ENCODE measurements at regions not wholly inside any gene's neighbourhood (a gene's known extent, or its start where the extent isn't known, plus 50 kb on each side); places are given as distances from the start of the nearest gene placed in this dataset.
"Not testable (repeated sequence)": the region's sequence is repeated elsewhere in the genome, so short reads cannot be mapped to it uniquely, and the experiment has no call there.

GRCh38 chr14:71454513-71455332, 477.5 kb upstream of the RGS6 start:
- no peaks in the 10 kb centered on the region for H3K36me3 ChIP-seq (ENCODE audit: control insufficient read depth in 1 of 2, insufficient read depth in 2 of 2, low read length in 2 of 2)
- no peaks in the 10 kb centered on the region for H3K4me1 ChIP-seq (ENCODE audit: control insufficient read depth in 1 of 2, insufficient read depth in 2 of 2, low read length in 2 of 2)
- no peak overlapping the region for H3K4me3 ChIP-seq (ENCODE audit: low read depth in 1 of 2, low read length in 2 of 2)
- no peaks in the 10 kb centered on the region for H3K9me3 ChIP-seq (ENCODE audit: control insufficient read depth in 1 of 2, low read length in 2 of 2)
- no peak overlapping the region for H3K27ac ChIP-seq (ENCODE audit: low read length)
- H3K27me3 ChIP-seq (ENCODE audit: low read depth, low read length) = no peaks in the 10 kb centered on the region

DNA sequence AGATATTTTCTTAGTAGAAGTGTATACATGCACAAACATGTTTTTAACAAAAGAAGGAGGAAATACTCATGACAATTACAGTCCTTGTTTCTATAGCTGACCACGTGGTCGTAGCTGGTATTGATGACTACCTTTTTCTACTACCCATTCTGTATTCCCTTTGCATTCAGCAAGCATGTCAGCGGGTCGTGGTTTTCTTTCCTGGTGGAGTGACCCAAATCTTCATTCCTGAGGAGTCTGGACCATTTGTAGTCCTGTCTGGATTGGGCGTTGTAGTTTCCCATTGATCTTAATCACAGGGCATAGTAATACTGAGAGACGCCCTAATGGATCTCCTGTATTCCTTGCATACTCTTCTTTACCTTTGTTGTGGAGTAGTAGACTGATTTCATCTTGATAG, 472.1 kb upstream of the RGS6 start:
- Histone ChIP-seq H3K27ac (ENCODE audit: low read length) (no peak overlapping the region), H3K9me3 (ENCODE audit: control insufficient read depth in 1 of 2, low read length in 2 of 2) (peaks cover 0 to 3% of the 10 kb centered on the region in 2 donors), H3K36me3 (ENCODE audit: control insufficient read depth in 1 of 2, insufficient read depth in 2 of 2, low read length in 2 of 2) (no peaks in the 10 kb centered on the region), H3K4me1 (ENCODE audit: control insufficient read depth in 1 of 2, insufficient read depth in 2 of 2, low read length in 2 of 2) (no peaks in the 10 kb centered on the region), H3K27me3 (ENCODE audit: low read depth, low read length) (no peaks in the 10 kb centered on the region), H3K4me3 (ENCODE audit: low read depth in 1 of 2, low read length in 2 of 2) (no peak overlapping the region)

GRCh38 chr14:71461617-71462016, 470.6 kb upstream of the RGS6 start:
- H3K9me3 ChIP-seq (ENCODE audit: control insufficient read depth in 1 of 2, low read length in 2 of 2); H3K27me3 ChIP-seq (ENCODE audit: low read depth, low read length); H3K4me3 ChIP-seq (ENCODE audit: low read depth in 1 of 2, low read length in 2 of 2); H3K27ac ChIP-seq (ENCODE audit: low read length); H3K4me1 ChIP-seq (ENCODE audit: control insufficient read depth in 1 of 2, insufficient read depth in 2 of 2, low read length in 2 of 2); H3K36me3 ChIP-seq (ENCODE audit: control insufficient read depth in 1 of 2, insufficient read depth in 2 of 2, low read length in 2 of 2): not testable (repeated sequence)

DNA sequence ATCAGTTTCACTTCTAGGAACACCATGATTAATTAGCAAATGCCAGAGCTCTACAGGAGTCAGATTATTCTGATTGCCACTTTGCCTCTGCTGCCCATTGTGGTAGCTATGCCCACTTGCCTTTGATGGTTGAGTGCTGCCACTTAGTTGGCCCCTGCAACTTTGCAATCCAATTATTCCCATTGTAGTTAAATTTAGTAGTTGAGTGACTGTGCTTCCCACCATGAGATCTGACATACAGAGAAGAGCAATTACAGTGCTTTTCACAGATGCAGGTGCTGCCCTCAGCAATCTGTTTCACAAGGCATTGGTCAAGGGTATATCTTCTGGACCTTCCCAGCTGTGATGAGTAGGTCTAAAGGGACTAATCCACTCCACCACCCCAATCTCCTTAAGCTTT, 468.4 kb upstream of the RGS6 start:
- H3K9me3 ChIP-seq (ENCODE audit: control insufficient read depth in 1 of 2, low read length in 2 of 2) = peaks cover 0 to 3% of the 10 kb centered on the region in 2 donors

GRCh38 chr14:71464840-71465239, 467.4 kb upstream of the RGS6 start:
- no peaks in the 10 kb centered on the region for H3K4me1 ChIP-seq (ENCODE audit: control insufficient read depth in 1 of 2, insufficient read depth in 2 of 2, low read length in 2 of 2)
- no peak overlapping the region for H3K4me3 ChIP-seq (ENCODE audit: low read depth in 1 of 2, low read length in 2 of 2)
- H3K27ac ChIP-seq (ENCODE audit: low read length) = no peak overlapping the region
- no peaks in the 10 kb centered on the region for H3K27me3 ChIP-seq (ENCODE audit: low read depth, low read length)
- peaks cover 0 to 3% of the 10 kb centered on the region in 2 donors for H3K9me3 ChIP-seq (ENCODE audit: control insufficient read depth in 1 of 2, low read length in 2 of 2)
- no peaks in the 10 kb centered on the region for H3K36me3 ChIP-seq (ENCODE audit: control insufficient read depth in 1 of 2, insufficient read depth in 2 of 2, low read length in 2 of 2)

More for the DNA sequence above, 468.4 kb upstream of the RGS6 start:
- no peaks in the 10 kb centered on the region for H3K36me3 ChIP-seq (ENCODE audit: control insufficient read depth in 1 of 2, insufficient read depth in 2 of 2, low read length in 2 of 2)
- no peak overlapping the region for H3K4me3 ChIP-seq (ENCODE audit: low read depth in 1 of 2, low read length in 2 of 2)
- H3K27me3 ChIP-seq (ENCODE audit: low read depth, low read length) = no peaks in the 10 kb centered on the region
- H3K4me1 ChIP-seq (ENCODE audit: control insufficient read depth in 1 of 2, insufficient read depth in 2 of 2, low read length in 2 of 2) = no peaks in the 10 kb centered on the region
- no peak overlapping the region for H3K27ac ChIP-seq (ENCODE audit: low read length)

- Histone ChIP-seq H3K27me3 (ENCODE audit: low read depth, low read length) (no peaks in the 10 kb centered on the region), H3K4me1 (ENCODE audit: control insufficient read depth in 1 of 2, insufficient read depth in 2 of 2, low read length in 2 of 2) (no peaks in the 10 kb centered on the region), H3K36me3 (ENCODE audit: control insufficient read depth in 1 of 2, insufficient read depth in 2 of 2, low read length in 2 of 2) (no peaks in the 10 kb centered on the region), H3K4me3 (ENCODE audit: low read depth in 1 of 2, low read length in 2 of 2) (no peak overlapping the region), H3K27ac (ENCODE audit: low read length) (no peak overlapping the region), H3K9me3 (ENCODE audit: control insufficient read depth in 1 of 2, low read length in 2 of 2) (peaks cover 0 to 3% of the 10 kb centered on the region in 2 donors)
Measured at GRCh38 chr14:71465316-71465715, 466.9 kb upstream of the RGS6 start.

DNA sequence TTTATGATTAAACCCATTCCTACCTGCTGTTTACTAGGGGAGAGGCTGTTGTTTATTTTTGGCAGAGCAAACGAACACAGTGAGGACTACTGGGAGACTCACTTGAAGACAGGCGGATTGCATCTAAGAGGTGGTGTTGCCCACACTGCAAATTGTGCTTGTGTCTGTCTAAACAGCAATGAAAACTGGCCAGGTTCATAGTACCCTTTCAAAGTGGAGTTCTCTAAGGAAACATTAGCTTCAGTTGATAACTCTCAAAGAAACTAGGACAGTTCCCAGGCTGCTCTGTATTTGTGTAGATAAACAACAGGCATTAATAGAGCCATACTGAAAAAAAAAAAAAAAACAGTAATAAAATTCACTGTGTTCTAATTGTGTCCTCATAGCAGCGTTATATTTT, 466.0 kb upstream of the RGS6 start:
- no peaks in the 10 kb centered on the region for H3K4me1 ChIP-seq (ENCODE audit: control insufficient read depth in 1 of 2, insufficient read depth in 2 of 2, low read length in 2 of 2)
- H3K27ac ChIP-seq (ENCODE audit: low read length) = no peak overlapping the region
- no peaks in the 10 kb centered on the region for H3K36me3 ChIP-seq (ENCODE audit: control insufficient read depth in 1 of 2, insufficient read depth in 2 of 2, low read length in 2 of 2)
- no peak overlapping the region for H3K4me3 ChIP-seq (ENCODE audit: low read depth in 1 of 2, low read length in 2 of 2)
- H3K27me3 ChIP-seq (ENCODE audit: low read depth, low read length) = no peaks in the 10 kb centered on the region
- H3K9me3 ChIP-seq (ENCODE audit: control insufficient read depth in 1 of 2, low read length in 2 of 2) = peaks cover 0 to 3% of the 10 kb centered on the region in 2 donors

GRCh38 chr14:71466946-71467345, 465.3 kb upstream of the RGS6 start:
- H3K4me3 ChIP-seq (ENCODE audit: low read depth in 1 of 2, low read length in 2 of 2) = no peak overlapping the region
- H3K9me3 ChIP-seq (ENCODE audit: control insufficient read depth in 1 of 2, low read length in 2 of 2) = peaks cover 0 to 3% of the 10 kb centered on the region in 2 donors
- no peaks in the 10 kb centered on the region for H3K4me1 ChIP-seq (ENCODE audit: control insufficient read depth in 1 of 2, insufficient read depth in 2 of 2, low read length in 2 of 2)
- no peaks in the 10 kb centered on the region for H3K36me3 ChIP-seq (ENCODE audit: control insufficient read depth in 1 of 2, insufficient read depth in 2 of 2, low read length in 2 of 2)
- no peaks in the 10 kb centered on the region for H3K27me3 ChIP-seq (ENCODE audit: low read depth, low read length)
- no peak overlapping the region for H3K27ac ChIP-seq (ENCODE audit: low read length)

DNA sequence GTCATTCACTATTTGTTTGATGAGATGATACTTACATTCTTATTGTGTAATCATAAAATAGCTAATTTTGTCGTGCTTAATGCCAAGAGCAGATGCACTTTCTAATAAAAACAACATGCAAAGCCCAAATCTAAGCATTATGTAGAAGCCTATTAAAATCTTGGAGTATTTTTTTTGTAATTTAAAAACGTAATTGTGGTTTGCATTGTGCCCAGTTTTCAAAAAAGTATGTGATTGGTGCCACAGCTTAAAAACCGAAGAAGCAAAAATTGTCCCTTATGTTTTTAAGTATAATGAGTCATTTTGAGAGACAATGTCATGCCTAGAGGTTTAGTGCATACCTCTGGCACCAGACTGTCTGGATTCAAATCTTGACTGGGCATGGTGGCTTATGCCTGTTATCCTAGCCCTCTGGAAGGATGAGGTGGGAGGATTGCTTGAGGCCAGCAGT, 464.8 kb upstream of the RGS6 start:
- Histone ChIP-seq H3K9me3 (ENCODE audit: control insufficient read depth in 1 of 2, low read length in 2 of 2) (peaks cover 0 to 3% of the 10 kb centered on the region in 2 donors), H3K4me1 (ENCODE audit: control insufficient read depth in 1 of 2, insufficient read depth in 2 of 2, low read length in 2 of 2) (no peaks in the 10 kb centered on the region), H3K27me3 (ENCODE audit: low read depth, low read length) (no peaks in the 10 kb centered on the region), H3K36me3 (ENCODE audit: control insufficient read depth in 1 of 2, insufficient read depth in 2 of 2, low read length in 2 of 2) (no peaks in the 10 kb centered on the region), H3K4me3 (ENCODE audit: low read depth in 1 of 2, low read length in 2 of 2) (no peak overlapping the region), H3K27ac (ENCODE audit: low read length) (no peak overlapping the region)

DNA sequence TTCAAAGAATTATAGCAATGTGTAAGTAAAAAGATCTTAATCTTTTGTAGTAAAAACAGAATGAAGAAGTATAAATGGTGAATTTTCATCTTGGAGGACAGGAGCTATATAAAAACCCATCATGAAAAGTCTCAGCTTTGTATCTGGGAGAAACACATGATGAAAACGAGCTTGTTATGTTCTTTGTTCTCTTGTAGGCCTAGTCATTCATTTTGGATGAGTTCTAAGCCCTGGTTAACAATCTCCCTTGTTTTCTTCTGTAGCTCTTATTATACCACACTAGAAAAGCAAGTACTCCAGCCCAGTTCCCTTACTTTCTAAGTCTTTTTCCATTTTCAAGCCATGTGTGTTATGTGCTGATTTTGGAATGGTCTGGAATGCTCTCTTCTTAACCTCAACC, 463.5 kb upstream of the RGS6 start:
- Histone ChIP-seq H3K36me3 (ENCODE audit: control insufficient read depth in 1 of 2, insufficient read depth in 2 of 2, low read length in 2 of 2) (no peaks in the 10 kb centered on the region), H3K27me3 (ENCODE audit: low read depth, low read length) (no peaks in the 10 kb centered on the region), H3K9me3 (ENCODE audit: control insufficient read depth in 1 of 2, low read length in 2 of 2) (peaks cover 0 to 2% of the 10 kb centered on the region in 2 donors), H3K4me1 (ENCODE audit: control insufficient read depth in 1 of 2, insufficient read depth in 2 of 2, low read length in 2 of 2) (peaks cover 0 to 2% of the 10 kb centered on the region in 2 donors), H3K4me3 (ENCODE audit: low read depth in 1 of 2, low read length in 2 of 2) (no peak overlapping the region), H3K27ac (ENCODE audit: low read length) (no peak overlapping the region)

DNA sequence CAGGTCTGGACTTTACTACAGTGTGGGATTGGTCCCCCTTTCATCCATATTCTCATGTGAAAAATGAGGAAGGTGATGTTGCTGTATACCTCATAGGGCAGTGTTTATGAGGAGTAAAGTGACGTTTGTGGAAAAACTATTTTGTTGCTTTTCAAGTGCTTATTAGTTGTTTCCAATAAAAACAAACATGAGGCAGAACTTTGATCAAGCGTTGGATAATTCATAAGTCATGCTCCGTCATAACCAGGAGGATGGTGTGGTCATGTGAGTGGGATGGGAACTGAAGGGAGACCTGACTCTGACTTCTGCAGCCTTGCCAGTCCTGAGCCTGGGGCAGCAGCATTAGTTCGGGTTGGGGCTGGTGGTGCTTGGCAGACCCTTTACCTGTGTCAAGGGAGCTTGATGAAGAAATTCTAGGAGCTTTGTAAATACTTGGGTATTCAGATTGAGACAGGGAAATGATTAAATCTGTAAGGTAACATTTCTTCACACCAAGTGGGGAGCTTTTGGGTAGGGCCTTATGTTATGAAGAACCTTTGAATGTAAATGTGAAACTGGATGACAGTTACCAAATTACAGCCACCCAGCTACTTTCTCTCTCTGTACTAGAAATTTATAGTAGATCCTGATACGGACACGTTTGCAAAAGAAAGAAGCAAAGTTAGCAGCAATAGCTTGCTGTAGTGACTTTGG, 462.4 kb upstream of the RGS6 start:
- H3K27me3 ChIP-seq (ENCODE audit: low read depth, low read length) = no peaks in the 10 kb centered on the region
- H3K36me3 ChIP-seq (ENCODE audit: control insufficient read depth in 1 of 2, insufficient read depth in 2 of 2, low read length in 2 of 2) = no peaks in the 10 kb centered on the region
- no peaks in the 10 kb centered on the region for H3K9me3 ChIP-seq (ENCODE audit: control insufficient read depth in 1 of 2, low read length in 2 of 2)
- no peak overlapping the region for H3K4me3 ChIP-seq (ENCODE audit: low read depth in 1 of 2, low read length in 2 of 2)
- H3K4me1 ChIP-seq (ENCODE audit: control insufficient read depth in 1 of 2, insufficient read depth in 2 of 2, low read length in 2 of 2) = peaks cover 0 to 9% of the 10 kb centered on the region in 2 donors
- no peak overlapping the region for H3K27ac ChIP-seq (ENCODE audit: low read length)
